Naive thymus-derived CD4-positive, alpha-beta T cell (primary cell): ENCODE measurements at regions not wholly inside any gene's neighbourhood (a gene's known extent, or its start where the extent isn't known, plus 50 kb on each side); places are given as distances from the start of the nearest gene placed in this dataset.
"Not testable (repeated sequence)": the region's sequence is repeated elsewhere in the genome, so short reads cannot be mapped to it uniquely, and the experiment has no call there.

Experiments
- ATAC-seq: fragments of 150-1000 bp; cut with Tn5 transposase; 2 replicates; pipeline ENCODE4 v1.10.0; 2021; ENCODE audit warnings: mild to moderate bottlenecking, moderate library complexity
- CTCF ChIA-PET: fragments of 350-600 bp; sonication (Branson Sonifier 250); formaldehyde crosslinking; loops from one replicate; lab custom pipeline; 2021; ENCODE audit warnings: antibody characterized with exemption; lab: Charles Lee
- POLR2A ChIA-PET: fragments of 350-600 bp; sonication (Branson Sonifier 250); formaldehyde crosslinking; loops from one replicate; lab custom pipeline; 2021; ENCODE audit warnings: antibody characterized with exemption, inconsistent platforms; lab: Charles Lee
- DNase-seq, 9 donors: peaks; one replicate each; pipeline versions ENCODE4 v3.0.0 to v3.0.0-alpha.2; 2020 to 2022; ENCODE audit warnings: mixed read lengths in 1 of 9
- H3K27ac ChIP-seq: one replicate; pipeline ENCODE4 v1.7.0; 2013; ENCODE audit warnings: mild to moderate bottlenecking, low read depth, low read length, moderate library complexity
- H3K27me3 ChIP-seq, 2 donors: one replicate each; pipeline ENCODE4 v1.7.0; 2013; ENCODE audit warnings: low read length in 2 of 2, mild to moderate bottlenecking in 2 of 2, moderate library complexity in 2 of 2; ENCODE audit not compliant: control insufficient read depth in 2 of 2, insufficient read depth in 2 of 2
- H3K36me3 ChIP-seq, 3 experiments: 1 replicate in 2 of 3; 2 replicates in 1 of 3; pipeline ENCODE4 v1.7.0; 2013; ENCODE audit warnings: low read length in 3 of 3, mild to moderate bottlenecking in 3 of 3, moderate library complexity in 1 of 3; ENCODE audit not compliant: insufficient read depth in 3 of 3, control insufficient read depth in 2 of 3
- H3K4me1 ChIP-seq, 2 donors: one replicate each; pipeline ENCODE4 v1.7.0; 2013; ENCODE audit warnings: low read length in 2 of 2, mild to moderate bottlenecking in 2 of 2, moderate library complexity in 1 of 2; ENCODE audit not compliant: control insufficient read depth in 2 of 2, insufficient read depth in 2 of 2
- H3K4me3 ChIP-seq: 2 replicates; pipeline ENCODE4 v1.7.0; 2013; ENCODE audit warnings: mild to moderate bottlenecking, low read length
- H3K9me3 ChIP-seq, 3 experiments: 1 replicate in 2 of 3; 2 replicates in 1 of 3; pipeline ENCODE4 v1.7.0; 2013; ENCODE audit warnings: low read length in 3 of 3; ENCODE audit not compliant: control insufficient read depth in 2 of 3
- H3K27ac Mint-ChIP-seq, 9 donors: one replicate each; pipeline ENCODE4 v1.8.0; 2020 to 2022; ENCODE audit warnings: mixed read lengths in 9 of 9, mild to moderate bottlenecking in 8 of 9, moderate library complexity in 5 of 9, inconsistent platforms in 2 of 9
- H3K27me3 Mint-ChIP-seq, 5 donors: one replicate each; pipeline ENCODE4 v1.8.0; 2021 to 2022; ENCODE audit warnings: mixed read lengths in 5 of 5, mild to moderate bottlenecking in 1 of 5
- H3K36me3 Mint-ChIP-seq, 5 donors: one replicate each; pipeline ENCODE4 v1.8.0; 2020 to 2022; ENCODE audit warnings: mixed read lengths in 5 of 5, mild to moderate bottlenecking in 3 of 5, inconsistent platforms in 1 of 5
- H3K4me1 Mint-ChIP-seq, 7 donors: one replicate each; pipeline ENCODE4 v1.8.0; 2020 to 2022; ENCODE audit warnings: mixed read lengths in 7 of 7, mild to moderate bottlenecking in 3 of 7, inconsistent platforms in 1 of 7
- H3K4me3 Mint-ChIP-seq, 10 donors: one replicate each; pipeline ENCODE4 v1.8.0; 2020 to 2022; ENCODE audit warnings: mild to moderate bottlenecking in 10 of 10, mixed read lengths in 10 of 10, moderate library complexity in 6 of 10, inconsistent platforms in 2 of 10
- H3K9me3 Mint-ChIP-seq, 11 donors: one replicate each; pipeline ENCODE4 v1.8.0; 2020 to 2022; ENCODE audit warnings: mixed read lengths in 11 of 11, mild to moderate bottlenecking in 4 of 11, inconsistent platforms in 1 of 11, moderate library complexity in 1 of 11
- intact Hi-C, 2 donors: fragments of 100-400 bp; cut with micrococcal nuclease; formaldehyde crosslinking; loops; one replicate each; pipeline ENCODE4 v1.15.1; 2023

GRCh38 chr5:29203049-29203448, 1990.4 kb upstream of the CDH6 start:
- Histone ChIP-seq H3K27me3 (no peaks in the 10 kb centered on the region), H3K27ac (no peak overlapping the region), H3K4me3 (no peak overlapping the region), H3K4me1 (no peaks in the 10 kb centered on the region), H3K36me3 (no peaks in the 10 kb centered on the region), H3K9me3 (no peaks in the 10 kb centered on the region)
- Mint-ChIP-seq H3K4me1 (no peaks in the 10 kb centered on the region), H3K9me3 (peaks cover 0 to 16% (median 3%) of the 10 kb centered on the region in 11 donors), H3K36me3 (no peaks in the 10 kb centered on the region), H3K27me3 (no peaks in the 10 kb centered on the region), H3K27ac (no peak overlapping the region), H3K4me3 (no peak overlapping the region)
- intact Hi-C loops, result no loop called here
- DNase-seq, result no peak
- ATAC-seq, result no peak
- POLR2A ChIA-PET, result no interaction called here
- CTCF ChIA-PET, result no interaction called here

- Histone ChIP-seq H3K4me3 (no peak overlapping the region), H3K9me3 (no peaks in the 10 kb centered on the region), H3K27me3 (no peaks in the 10 kb centered on the region), H3K4me1 (no peaks in the 10 kb centered on the region), H3K27ac (no peak overlapping the region), H3K36me3 (no peaks in the 10 kb centered on the region)
- Mint-ChIP-seq H3K27me3 (no peaks in the 10 kb centered on the region), H3K4me1 (no peaks in the 10 kb centered on the region), H3K27ac (no peak overlapping the region), H3K4me3 (no peak overlapping the region), H3K36me3 (no peaks in the 10 kb centered on the region), H3K9me3 (peaks cover 0 to 10% (median 2%) of the 10 kb centered on the region in 11 donors)
- no peak for ATAC-seq
- intact Hi-C loops, result no loop called here
- POLR2A ChIA-PET, result no interaction called here
- CTCF ChIA-PET, result no interaction called here
- no peak for DNase-seq
These were observed 1995.6 kb upstream of the CDH6 start for GRCh38 chr5:29197631-29198454.

GRCh38 chr5:29193972-29194371, 1999.5 kb upstream of the CDH6 start:
- H3K27me3 ChIP-seq, result no peaks in the 10 kb centered on the region
- ChIA-PET POLR2A (no interaction called here), CTCF (no interaction called here)
- H3K9me3 ChIP-seq, result no peaks in the 10 kb centered on the region
- no peaks in the 10 kb centered on the region for H3K36me3 ChIP-seq
- H3K4me3 ChIP-seq, result no peak overlapping the region
- H3K4me3 Mint-ChIP-seq, result no peak overlapping the region
- no peaks in the 10 kb centered on the region for H3K4me1 ChIP-seq
- intact Hi-C loops, result no loop called here
- DNase-seq (no peak), ATAC-seq (no peak)
- no peak overlapping the region for H3K27ac Mint-ChIP-seq
- H3K36me3 Mint-ChIP-seq, result no peaks in the 10 kb centered on the region
- H3K27me3 Mint-ChIP-seq, result no peaks in the 10 kb centered on the region
- peaks cover 0 to 10% (median 2%) of the 10 kb centered on the region in 11 donors for H3K9me3 Mint-ChIP-seq
- no peak overlapping the region for H3K27ac ChIP-seq
- H3K4me1 Mint-ChIP-seq, result no peaks in the 10 kb centered on the region

GRCh38 chr5:29191269-29192048, 2002.0 kb upstream of the CDH6 start:
- H3K36me3 ChIP-seq, H3K4me3 ChIP-seq, ATAC-seq, H3K9me3 ChIP-seq, POLR2A ChIA-PET, H3K36me3 Mint-ChIP-seq, H3K27me3 Mint-ChIP-seq, H3K4me3 Mint-ChIP-seq, H3K4me1 ChIP-seq, intact Hi-C loops, H3K4me1 Mint-ChIP-seq, H3K9me3 Mint-ChIP-seq, H3K27ac ChIP-seq, H3K27ac Mint-ChIP-seq, CTCF ChIA-PET, H3K27me3 ChIP-seq, DNase-seq: not testable (repeated sequence)

GRCh38 chr5:29190398-29190797, 2003.1 kb upstream of the CDH6 start:
- H3K27ac Mint-ChIP-seq, H3K4me1 Mint-ChIP-seq, H3K36me3 ChIP-seq, H3K4me3 ChIP-seq, intact Hi-C loops, H3K27ac ChIP-seq, H3K36me3 Mint-ChIP-seq, H3K4me1 ChIP-seq, H3K27me3 Mint-ChIP-seq, H3K27me3 ChIP-seq, H3K4me3 Mint-ChIP-seq, ATAC-seq, CTCF ChIA-PET, POLR2A ChIA-PET, H3K9me3 ChIP-seq, H3K9me3 Mint-ChIP-seq, DNase-seq: not testable (repeated sequence)

DNA sequence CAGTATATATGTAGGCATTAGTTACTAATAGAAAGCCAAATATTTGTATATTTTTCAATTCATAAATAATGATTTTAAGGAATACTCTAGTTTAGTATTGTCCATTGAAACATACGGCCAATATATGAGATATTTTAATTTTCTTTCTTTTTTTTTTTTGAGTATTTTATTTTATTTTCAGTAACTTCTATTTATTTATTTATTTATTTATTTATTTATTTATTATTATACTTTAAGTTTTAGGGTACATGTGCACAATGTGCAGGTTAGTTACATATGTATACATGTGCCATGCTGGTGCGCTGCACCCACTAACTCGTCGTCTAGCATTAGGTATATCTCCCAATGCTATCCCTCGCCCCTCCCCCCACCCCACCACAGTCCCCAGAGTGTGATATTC, 2007.1 kb upstream of the CDH6 start:
- H3K9me3 ChIP-seq, H3K36me3 ChIP-seq, CTCF ChIA-PET, H3K27me3 ChIP-seq, H3K27ac ChIP-seq, H3K36me3 Mint-ChIP-seq, H3K4me1 Mint-ChIP-seq, H3K27ac Mint-ChIP-seq, intact Hi-C loops, H3K27me3 Mint-ChIP-seq, H3K4me1 ChIP-seq, POLR2A ChIA-PET, DNase-seq, H3K4me3 ChIP-seq, H3K4me3 Mint-ChIP-seq, ATAC-seq: not testable (repeated sequence)
- peaks cover 0 to 15% (median 6%) of the 10 kb centered on the region in 11 donors for H3K9me3 Mint-ChIP-seq

DNA sequence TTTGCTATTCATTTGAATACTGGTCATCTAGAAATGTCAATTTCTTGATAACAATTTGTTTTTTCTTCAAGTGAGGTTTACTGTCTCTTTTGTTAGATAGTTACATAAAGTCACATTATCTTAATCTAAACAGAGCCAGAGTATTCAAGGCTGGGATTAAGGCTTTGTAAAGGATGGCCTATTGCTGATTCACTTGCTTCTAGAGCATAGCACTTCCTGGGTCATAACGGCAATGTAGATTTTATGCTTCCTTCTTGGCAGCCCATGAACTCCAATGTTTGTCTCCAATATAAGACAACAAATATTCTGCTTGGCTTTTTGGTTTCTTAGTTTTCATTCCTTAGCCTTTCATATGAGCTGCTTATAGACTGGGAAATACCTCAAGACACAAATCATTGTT, 2007.9 kb upstream of the CDH6 start:
- intact Hi-C loops, result no loop called here
- Mint-ChIP-seq H3K36me3 (no peaks in the 10 kb centered on the region), H3K4me3 (no peak overlapping the region), H3K27ac (no peak overlapping the region), H3K27me3 (no peaks in the 10 kb centered on the region), H3K9me3 (peaks cover 0 to 15% (median 6%) of the 10 kb centered on the region in 11 donors), H3K4me1 (no peaks in the 10 kb centered on the region)
- Histone ChIP-seq H3K4me3 (no peak overlapping the region), H3K4me1 (no peaks in the 10 kb centered on the region), H3K27ac (no peak overlapping the region), H3K36me3 (no peaks in the 10 kb centered on the region), H3K27me3 (no peaks in the 10 kb centered on the region), H3K9me3 (no peaks in the 10 kb centered on the region)
- ChIA-PET POLR2A (no interaction called here), CTCF (no interaction called here)
- no peak for DNase-seq
- ATAC-seq, result no peak
